ENCODE measurements at regions not wholly inside any gene's neighbourhood (a gene's known extent, or its start where the extent isn't known, plus 50 kb on each side); places are given as distances from the start of the nearest gene placed in this dataset.

DNA sequence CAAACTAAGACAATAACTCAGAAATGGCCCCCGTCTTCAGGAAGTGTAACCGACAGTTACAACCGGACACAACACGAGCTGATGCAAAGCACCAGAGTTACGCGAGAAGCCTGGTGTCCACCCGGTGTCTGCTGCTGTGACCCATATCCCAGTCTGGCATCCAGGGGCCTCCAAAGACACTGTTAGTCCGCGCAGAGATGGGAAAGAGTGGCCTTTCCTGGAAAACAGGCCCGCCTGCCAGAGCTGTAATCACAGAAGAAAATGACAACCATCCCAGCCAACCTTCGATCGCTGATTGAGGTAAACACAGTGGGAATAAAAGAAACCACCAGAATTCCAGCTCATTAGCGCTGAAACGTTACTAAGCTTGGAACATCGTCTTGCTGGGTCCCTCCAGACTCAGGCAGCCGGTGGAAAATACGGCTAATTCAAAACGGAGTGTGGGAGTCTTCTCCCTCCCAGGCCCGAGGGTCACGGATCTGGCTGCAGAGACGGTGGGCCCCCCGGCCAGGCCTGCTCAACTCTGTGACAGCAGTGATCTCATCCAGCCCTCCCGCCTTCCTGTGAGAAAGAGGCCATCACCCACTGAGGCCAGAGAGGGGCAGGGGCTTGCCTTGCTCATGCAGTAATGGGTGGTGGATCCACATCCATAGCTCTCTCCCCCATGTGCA is 273.9 kb upstream of the RTL1 start:
- TF ChIP-seq, protein P1, sequence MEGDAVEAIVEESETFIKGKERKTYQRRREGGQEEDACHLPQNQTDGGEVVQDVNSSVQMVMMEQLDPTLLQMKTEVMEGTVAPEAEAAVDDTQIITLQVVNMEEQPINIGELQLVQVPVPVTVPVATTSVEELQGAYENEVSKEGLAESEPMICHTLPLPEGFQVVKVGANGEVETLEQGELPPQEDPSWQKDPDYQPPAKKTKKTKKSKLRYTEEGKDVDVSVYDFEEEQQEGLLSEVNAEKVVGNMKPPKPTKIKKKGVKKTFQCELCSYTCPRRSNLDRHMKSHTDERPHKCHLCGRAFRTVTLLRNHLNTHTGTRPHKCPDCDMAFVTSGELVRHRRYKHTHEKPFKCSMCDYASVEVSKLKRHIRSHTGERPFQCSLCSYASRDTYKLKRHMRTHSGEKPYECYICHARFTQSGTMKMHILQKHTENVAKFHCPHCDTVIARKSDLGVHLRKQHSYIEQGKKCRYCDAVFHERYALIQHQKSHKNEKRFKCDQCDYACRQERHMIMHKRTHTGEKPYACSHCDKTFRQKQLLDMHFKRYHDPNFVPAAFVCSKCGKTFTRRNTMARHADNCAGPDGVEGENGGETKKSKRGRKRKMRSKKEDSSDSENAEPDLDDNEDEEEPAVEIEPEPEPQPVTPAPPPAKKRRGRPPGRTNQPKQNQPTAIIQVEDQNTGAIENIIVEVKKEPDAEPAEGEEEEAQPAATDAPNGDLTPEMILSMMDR (IDR thresholded peaks at IDR 0.05), result no peak
- no peak for TF ChIP-seq POLR2A (IDR thresholded peaks at IDR 0.05)
- no peak for TF ChIP-seq POLR2AphosphoS5 (IDR thresholded peaks at IDR 0.05; ENCODE audit: insufficient read depth in 1 of 2, low read depth in 1 of 2)

Data from vagina (tissue), 2 donors.